Upper lobe of left lung (tissue), 6 donors: ENCODE measurements at regions not wholly inside any gene's neighbourhood (a gene's known extent, or its start where the extent isn't known, plus 50 kb on each side); places are given as distances from the start of the nearest gene placed in this dataset.

ENCODE experiments used
- ATAC-seq, 2 donors: fragments of 200-7000 bp; cut with Tn5 transposase; one replicate each; pipeline ENCODE4 v1.9.1; 2022; ENCODE audit warnings: mild to moderate bottlenecking in 2 of 2, moderate library complexity in 2 of 2; ENCODE audit not compliant: low FRiP score in 2 of 2
- DNase-seq, 2 donors: peaks; one replicate each; pipeline ENCODE4 v3.0.0-alpha.2; 2019 to 2020
- H3K27ac ChIP-seq, 4 donors: fragments of 200-600 bp; sonication (generic); one replicate each; pipeline ENCODE4 v1.5.1; 2016 to 2019
- H3K27me3 ChIP-seq, 4 donors: fragments of 200-600 bp; sonication (generic); one replicate each; pipeline ENCODE4 v1.5.1; 2017 to 2019
- H3K36me3 ChIP-seq, 4 donors: fragments of 200-600 bp; sonication (generic); one replicate each; pipeline ENCODE4 v1.5.1; 2016 to 2019
- H3K4me1 ChIP-seq, 4 donors: fragments of 200-600 bp; sonication (generic); one replicate each; pipeline ENCODE4 v1.5.1; 2018 to 2019
- H3K4me3 ChIP-seq, 4 donors: fragments of 200-600 bp; sonication (generic); one replicate each; pipeline ENCODE4 v1.5.1; 2017 to 2019; ENCODE audit warnings: mild to moderate bottlenecking in 2 of 4, moderate library complexity in 1 of 4
- H3K9me3 ChIP-seq, 4 donors: fragments of 200-600 bp; sonication (generic); one replicate each; pipeline ENCODE4 v1.5.1; 2018 to 2019
- CTCF ChIP-seq, 6 experiments: fragments of 450-650 bp in 4 of 6; fragments of 200-600 bp in 2 of 6; sonication (generic) in 2 of 6; IDR thresholded peaks; one replicate each; pipeline ENCODE4 v1.5.1; 2016 to 2019; ENCODE audit warnings: antibody characterized with exemption in 6 of 6
- EP300 ChIP-seq, 4 donors: sonication (generic); formaldehyde crosslinking; IDR thresholded peaks; one replicate each; pipeline ENCODE4 v1.5.1; 2017; ENCODE audit warnings: antibody characterized with exemption in 4 of 4, control low read depth in 2 of 4
- POLR2A ChIP-seq, 4 donors: fragments of 450-650 bp; IDR thresholded peaks; one replicate each; pipeline ENCODE4 v1.5.1; 2016 to 2017; ENCODE audit warnings: antibody characterized with exemption in 4 of 4, mild to moderate bottlenecking in 2 of 4
- POLR2AphosphoS5 ChIP-seq, 2 donors: sonication (generic); formaldehyde crosslinking; IDR thresholded peaks; one replicate each; pipeline ENCODE4 v1.5.1; 2017; ENCODE audit warnings: antibody characterized with exemption in 2 of 2
- whole genome bisulfite sequencing, 2 donors: methylation state at CpG; one replicate each; pipeline ENCODE4 v1.1.5; 2017 to 2018; 5-methylcytosine and 5-hydroxymethylcytosine counted together
- donor health status: DM: no; HTN: no; CAD: no; lungs with moderate emphysema.
- donor health status: DM: no; HTN: yes; CAD: no; lungs with severe emphysema.

- DNase-seq, result no peak
- H3K9me3 ChIP-seq, result no peaks in the 10 kb centered on the region
- H3K27me3 ChIP-seq, result no peaks in the 10 kb centered on the region
- H3K36me3 ChIP-seq, result no peaks in the 10 kb centered on the region
- ATAC-seq, result peak in 1 of 2 donors; percentile 38
- no peak overlapping the region for H3K4me3 ChIP-seq
- peaks cover 3 to 16% (median 7%) of the 10 kb centered on the region in 4 donors for H3K4me1 ChIP-seq
- 22 to 25% methylated on average over 4 of the region's 4 CpGs for WGBS, 2 donors
- no peak overlapping the region for H3K27ac ChIP-seq
- TF ChIP-seq CTCF (IDR thresholded peaks at IDR 0.05) (no peak), POLR2AphosphoS5 (IDR thresholded peaks at IDR 0.05) (no peak), POLR2A (IDR thresholded peaks at IDR 0.05) (no peak), EP300 (IDR thresholded peaks at IDR 0.05) (no peak)
Measured at GRCh38 chr5:17398431-17398830, 99.6 kb upstream of the TAF11L2 start.

GRCh38 chr5:17398866-17399835 is 98.9 kb upstream of the TAF11L2 start:
- Histone ChIP-seq H3K4me1 (peaks cover 3 to 16% (median 7%) of the 10 kb centered on the region in 4 donors), H3K4me3 (no peak overlapping the region), H3K36me3 (no peaks in the 10 kb centered on the region), H3K9me3 (no peaks in the 10 kb centered on the region), H3K27me3 (no peaks in the 10 kb centered on the region), H3K27ac (no peak overlapping the region)
- ATAC-seq (no peak), DNase-seq (no peak)
- TF ChIP-seq EP300 (IDR thresholded peaks at IDR 0.05) (no peak), POLR2A (IDR thresholded peaks at IDR 0.05) (no peak), CTCF (IDR thresholded peaks at IDR 0.05) (no peak), POLR2AphosphoS5 (IDR thresholded peaks at IDR 0.05) (no peak)
- 55 to 60% methylated on average over 7 of the region's 7 CpGs for WGBS, 2 donors

DNA sequence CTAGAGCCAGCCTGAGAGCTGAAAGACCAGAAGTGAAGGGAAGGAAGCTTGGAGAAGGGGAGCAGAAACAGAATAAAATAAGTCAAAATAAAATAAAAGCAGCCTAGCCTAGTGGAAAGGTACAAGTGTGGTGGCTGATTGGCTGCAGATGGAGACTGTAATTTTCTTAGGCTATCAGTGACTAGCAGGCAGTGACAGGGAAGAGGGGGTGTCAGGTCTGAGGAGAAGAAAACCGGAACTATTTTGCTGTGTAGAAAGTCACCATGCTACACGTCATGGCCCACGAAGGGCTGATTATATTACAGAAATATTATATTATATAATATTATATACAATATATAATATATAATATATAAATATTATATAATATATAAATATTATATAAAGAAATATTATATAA is 98.1 kb upstream of the TAF11L2 start:
- H3K27ac ChIP-seq, result no peak overlapping the region
- WGBS, 2 donors, result 38 to 48% methylated on average over 3 of the region's 3 CpGs
- H3K4me1 ChIP-seq, result peaks cover 3 to 16% (median 7%) of the 10 kb centered on the region in 4 donors
- ATAC-seq, result no peak
- no peaks in the 10 kb centered on the region for H3K9me3 ChIP-seq
- no peaks in the 10 kb centered on the region for H3K36me3 ChIP-seq
- H3K27me3 ChIP-seq, result no peaks in the 10 kb centered on the region
- TF ChIP-seq POLR2A (IDR thresholded peaks at IDR 0.05), result no peak
- TF ChIP-seq CTCF (IDR thresholded peaks at IDR 0.05), result no peak
- no peak for TF ChIP-seq POLR2AphosphoS5 (IDR thresholded peaks at IDR 0.05)
- TF ChIP-seq EP300 (IDR thresholded peaks at IDR 0.05), result no peak
- no peak for DNase-seq
- H3K4me3 ChIP-seq, result no peak overlapping the region

- DNase-seq, result peak in 1 of 2 donors; percentile 45
- Histone ChIP-seq H3K9me3 (no peaks in the 10 kb centered on the region), H3K27me3 (no peaks in the 10 kb centered on the region), H3K4me1 (peaks cover 3 to 16% (median 7%) of the 10 kb centered on the region in 4 donors), H3K4me3 (no peak overlapping the region), H3K36me3 (no peaks in the 10 kb centered on the region), H3K27ac (peak overlapping the region in 1 of 4 donors; percentile 11)
- no peak for TF ChIP-seq POLR2A (IDR thresholded peaks at IDR 0.05)
- TF ChIP-seq POLR2AphosphoS5 (IDR thresholded peaks at IDR 0.05), result no peak
- TF ChIP-seq EP300 (IDR thresholded peaks at IDR 0.05), result no peak
- no peak for TF ChIP-seq CTCF (IDR thresholded peaks at IDR 0.05)
- WGBS, 2 donors, result 42% methylated on average over 11 of the region's 11 CpGs
- ATAC-seq, result no peak
Measured at GRCh38 chr5:17400724-17401469, 97.1 kb upstream of the TAF11L2 start.
